Suppressor macrophage treated with lipopolysaccharide for 1 hour (primary cell): ENCODE measurements at regions not wholly inside any gene's neighbourhood (a gene's known extent, or its start where the extent isn't known, plus 50 kb on each side); places are given as distances from the start of the nearest gene placed in this dataset.
"Not testable (repeated sequence)": the region's sequence is repeated elsewhere in the genome, so short reads cannot be mapped to it uniquely, and the experiment has no call there.

Experiments
- DNase-seq, 3 donors: peaks; one replicate each; pipeline ENCODE4 v3.0.0-alpha.2; 2020 to 2022

DNA sequence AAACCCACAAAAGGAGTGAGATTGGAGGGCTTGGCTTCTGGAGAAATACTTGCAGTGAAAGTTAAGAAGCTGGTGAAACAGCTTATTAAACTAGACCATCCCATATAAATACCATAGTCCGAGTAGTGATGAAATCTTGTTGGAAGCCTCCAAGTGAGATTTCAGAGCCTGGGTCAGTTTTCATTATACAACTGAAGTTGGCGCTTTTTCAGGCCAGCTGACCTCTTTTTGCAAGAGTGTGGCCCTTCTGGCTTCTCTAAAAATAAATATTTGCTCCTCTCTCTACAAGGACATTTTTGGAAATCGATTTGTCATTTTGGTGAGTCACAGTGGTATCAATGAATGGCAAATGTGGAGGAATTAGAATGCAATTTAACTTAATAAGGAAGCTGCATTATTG, 51.2 kb upstream of the THRB start:
- no peak for DNase-seq

DNA sequence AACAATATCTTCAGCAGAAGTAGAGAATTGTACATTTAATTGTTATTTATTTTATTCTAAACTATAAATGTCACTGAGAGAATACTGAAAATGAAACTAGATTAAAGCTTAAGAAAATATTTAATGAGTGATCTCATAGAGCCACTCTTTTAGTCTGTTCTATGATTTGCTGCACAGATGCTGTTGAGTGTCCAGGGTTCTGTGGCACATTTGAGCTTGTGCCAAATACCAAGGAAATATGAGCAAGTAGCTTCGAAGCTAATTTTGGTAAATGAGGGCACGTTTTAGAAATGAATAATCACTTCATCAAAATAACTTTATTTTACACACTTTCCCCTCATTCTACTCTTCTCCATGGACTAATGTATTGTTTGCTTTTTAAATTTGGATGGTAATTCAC, 53.6 kb upstream of the THRB start:
- no peak for DNase-seq

DNA sequence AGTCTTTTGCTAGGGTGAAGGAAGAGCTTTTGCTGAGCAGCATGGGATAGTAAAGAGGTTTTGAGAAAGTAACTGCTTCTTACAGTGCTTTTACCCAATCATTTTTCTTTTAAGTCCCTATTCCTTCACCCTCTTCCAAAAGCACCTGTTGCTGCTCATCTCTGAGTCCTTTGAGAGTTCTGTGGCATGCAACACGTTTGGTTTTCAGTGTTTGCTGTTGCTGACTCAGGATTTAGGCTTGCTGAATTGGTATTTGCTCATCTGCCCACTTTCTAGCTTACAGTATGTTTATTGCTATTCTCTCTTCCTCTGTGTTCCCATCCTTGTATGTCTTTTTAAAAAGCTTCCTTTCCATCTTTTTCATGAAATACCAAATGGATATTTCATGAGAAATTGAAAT, 55.9 kb upstream of the THRB start:
- no peak for DNase-seq

DNA sequence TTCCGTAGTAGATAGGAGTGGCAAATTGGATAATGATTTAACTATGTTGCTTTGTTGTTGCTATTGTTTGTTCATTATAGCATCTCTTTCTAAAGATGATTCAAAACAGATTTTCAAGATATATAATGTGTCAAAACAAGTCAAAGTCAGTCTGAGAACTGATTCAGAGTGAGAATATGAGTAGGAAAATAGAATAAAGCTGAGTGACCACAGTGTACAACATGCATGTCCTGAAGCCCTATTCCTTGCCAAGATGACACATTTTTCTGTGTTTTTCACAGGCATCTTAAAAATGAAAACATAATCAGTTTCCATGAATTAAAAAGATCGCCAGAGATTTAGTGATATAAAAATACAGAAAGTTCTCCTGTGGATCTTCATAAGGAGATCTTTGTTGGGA, 57.0 kb upstream of the THRB start:
- no peak for DNase-seq

DNA sequence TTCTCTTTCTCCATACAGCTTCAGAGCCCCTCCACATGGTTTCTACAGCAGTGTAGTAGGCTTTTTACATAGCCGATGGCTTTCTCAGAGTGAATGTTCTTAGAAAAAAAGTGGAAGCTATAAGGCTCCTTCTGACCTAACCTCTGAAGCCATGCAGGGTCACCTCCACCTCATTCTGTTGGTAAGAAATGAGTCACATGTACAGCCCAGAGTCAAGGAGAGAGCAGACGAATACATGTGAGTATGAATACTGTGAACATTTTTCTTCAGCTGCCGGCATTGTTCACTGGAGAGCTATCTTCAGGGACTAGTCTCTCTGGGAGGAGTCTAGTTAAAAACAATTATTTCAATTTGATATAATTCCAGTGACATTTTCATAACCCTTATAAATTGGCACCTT, 68.2 kb upstream of the THRB start:
- no peak for DNase-seq

DNA sequence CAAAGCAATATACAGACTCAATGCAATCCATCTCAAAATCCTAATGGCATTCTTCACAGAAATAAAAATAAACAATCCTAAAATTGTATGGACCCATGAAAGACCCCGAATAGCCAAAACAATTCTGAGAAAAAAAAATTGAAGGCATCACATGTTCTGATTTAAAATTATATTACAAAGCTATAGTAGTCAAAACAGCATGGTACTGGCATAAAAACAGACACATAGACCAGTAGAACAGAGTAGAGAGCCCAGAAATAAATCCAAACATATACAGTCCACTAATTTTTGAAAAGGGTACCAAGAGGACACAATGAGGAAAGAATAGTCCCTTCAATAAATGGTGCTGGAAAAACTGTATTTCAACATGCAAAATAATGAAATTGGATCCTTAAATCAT, 70.4 kb upstream of the THRB start:
- DNase-seq = no peak

DNA sequence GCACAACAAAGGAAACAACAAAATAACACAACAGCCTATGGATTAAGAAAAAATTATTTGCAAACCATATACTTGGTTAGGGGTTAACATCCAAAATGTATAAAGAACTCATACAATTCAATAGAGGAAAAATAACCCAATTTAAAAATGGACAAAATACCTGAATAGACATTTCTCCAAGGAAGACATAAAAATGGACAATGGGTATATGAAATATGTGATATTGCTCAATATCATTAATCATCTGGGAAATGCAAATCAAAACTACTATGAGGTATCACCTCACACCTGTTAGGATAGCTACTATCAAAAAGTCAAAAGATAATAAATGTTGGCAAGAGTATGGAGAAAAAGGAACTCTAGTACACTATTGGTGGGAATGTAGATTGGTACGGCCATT, 71.0 kb upstream of the THRB start:
- no peak for DNase-seq

DNA sequence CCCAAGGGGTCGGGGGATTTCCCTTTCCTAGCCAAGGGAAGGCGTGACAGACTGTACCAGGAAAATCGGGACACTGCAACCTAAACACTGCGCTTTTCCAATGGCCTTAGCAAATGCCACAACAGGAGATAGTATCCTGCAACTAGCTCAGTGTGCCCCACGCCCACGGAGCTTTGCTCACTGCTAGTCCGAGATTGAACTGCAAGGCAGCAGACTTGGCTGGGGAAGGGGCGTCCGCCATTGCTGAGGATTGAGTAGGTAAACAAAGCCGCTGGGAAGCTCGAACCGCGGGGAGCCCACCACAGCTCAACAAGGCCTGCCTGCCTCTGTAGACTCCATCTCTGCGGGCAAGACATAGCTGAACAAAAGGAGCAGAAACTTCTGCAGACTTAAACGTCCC, 72.3 kb upstream of the THRB start:
- no peak for DNase-seq

DNA sequence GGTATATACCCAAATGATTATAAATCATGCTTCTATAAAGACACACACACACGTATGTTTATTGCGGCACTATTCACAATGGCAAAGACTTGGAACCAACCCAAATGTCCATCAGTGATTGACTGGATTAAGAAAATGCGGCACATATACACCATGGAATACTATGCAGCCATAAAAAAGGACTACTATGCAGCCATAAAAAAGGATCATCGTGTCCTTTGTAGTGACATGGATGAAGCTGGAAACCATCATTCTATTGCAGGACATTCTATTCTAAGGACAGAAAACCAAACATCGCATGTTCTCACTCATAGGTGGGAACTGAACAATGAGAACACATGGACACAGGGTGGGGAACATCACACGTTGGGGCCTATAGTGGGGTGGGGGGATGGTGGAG, 77.8 kb upstream of the THRB start:
- not testable (repeated sequence) for DNase-seq

DNA sequence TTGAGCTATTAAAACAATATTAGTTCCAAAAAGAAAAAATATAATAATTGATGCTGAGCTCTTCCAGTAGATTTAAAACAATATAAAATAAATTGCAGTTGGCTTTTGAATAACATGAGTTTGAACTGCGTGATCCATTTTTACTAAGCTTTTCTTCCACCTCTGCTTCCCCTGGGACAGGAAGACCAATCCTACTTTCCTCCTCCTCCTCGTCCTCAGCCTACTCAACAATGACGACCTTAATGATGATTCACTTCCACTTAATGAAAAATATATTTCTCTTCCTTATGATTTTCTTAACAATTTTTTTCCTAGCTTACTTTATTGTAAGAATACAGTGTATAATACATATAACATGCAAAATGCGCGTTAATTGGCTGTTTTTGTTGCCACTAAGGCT, 78.9 kb upstream of the THRB start:
- no peak for DNase-seq

DNA sequence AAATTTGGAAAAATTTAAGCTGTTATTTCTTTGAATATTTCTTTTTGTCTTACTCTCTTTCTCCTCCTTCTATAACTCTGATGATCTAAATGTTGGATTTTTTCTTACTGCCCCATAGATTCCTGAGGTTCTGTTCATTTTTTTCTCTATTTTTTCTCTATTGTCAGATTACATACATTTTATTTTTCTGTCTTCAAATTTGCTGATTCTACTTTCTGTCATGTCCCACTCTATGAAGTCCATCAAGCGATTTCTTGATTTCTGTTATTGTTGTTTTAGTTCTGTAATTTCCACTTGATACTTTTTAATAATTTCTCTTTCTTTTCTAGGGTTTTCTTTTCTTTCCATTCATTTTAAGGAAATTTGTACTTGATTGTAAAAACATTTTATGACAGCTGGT, 83.7 kb upstream of the THRB start:
- DNase-seq = no peak

DNA sequence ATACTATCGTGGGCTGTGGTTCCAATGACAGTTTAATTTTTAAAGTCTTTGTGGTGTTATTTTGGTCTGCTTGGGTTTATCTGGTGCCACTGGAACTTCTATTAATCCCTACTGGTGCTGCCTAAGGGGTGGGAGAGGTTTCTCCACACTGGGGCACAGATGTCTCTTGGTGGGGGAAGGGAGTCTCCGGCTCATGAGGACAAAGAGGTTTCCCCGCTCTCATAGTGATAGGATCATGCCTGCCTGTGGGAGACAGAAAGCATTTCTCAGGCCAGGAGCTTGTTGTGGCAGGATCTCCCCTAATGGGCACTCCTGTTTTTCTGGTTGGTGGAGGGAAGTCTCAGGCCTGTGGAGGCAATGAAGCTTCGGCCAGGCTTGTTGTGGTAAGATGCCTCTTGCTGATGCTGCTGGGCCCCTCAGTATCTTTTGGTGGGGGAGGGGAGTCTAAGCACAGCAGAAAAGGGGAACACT, 84.3 kb upstream of the THRB start:
- no peak for DNase-seq

DNA sequence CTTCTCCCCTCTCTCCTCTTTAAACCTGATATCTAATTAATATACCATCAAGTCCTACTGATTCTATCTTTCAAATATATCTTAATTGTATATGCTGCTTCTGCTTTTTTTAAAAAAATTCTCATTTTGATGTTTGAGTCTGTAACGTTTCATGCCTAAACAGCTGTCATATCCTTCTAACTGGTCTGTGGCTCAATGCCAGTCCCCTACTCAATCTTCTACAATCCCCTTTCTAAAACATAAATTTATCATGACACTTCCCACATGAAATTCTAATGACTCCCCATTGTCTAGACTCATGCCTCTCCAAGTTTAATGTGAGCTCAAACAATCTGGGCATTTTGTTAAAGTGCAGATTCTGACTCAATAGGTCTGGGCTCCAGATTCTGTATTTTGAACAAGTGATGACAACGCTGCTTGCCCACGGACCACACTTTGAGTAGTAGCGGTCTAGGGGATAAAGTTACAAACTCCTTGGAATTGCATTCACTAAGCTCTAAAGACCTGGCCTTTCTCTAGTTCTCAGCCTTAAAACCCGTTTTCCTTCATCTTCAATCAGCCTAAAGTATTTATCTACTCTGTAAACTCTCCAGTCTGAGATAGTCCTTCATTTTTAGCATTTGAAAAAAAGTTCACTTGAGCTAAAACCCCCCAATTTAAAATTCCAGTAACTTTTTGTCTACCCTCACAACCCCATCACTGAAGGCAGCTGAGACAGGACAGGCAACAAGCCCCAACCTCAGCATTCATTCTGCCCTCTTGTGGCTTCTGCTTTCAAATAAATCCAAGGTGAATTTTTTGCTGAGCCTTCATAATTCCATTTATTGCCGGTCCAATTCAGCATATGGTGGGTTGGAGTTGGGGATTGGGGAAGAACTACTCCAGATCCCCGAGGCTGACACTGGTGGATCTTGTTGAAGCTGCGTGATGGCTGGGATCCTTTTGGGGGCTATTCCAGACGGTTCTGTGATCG, 88.1 kb upstream of the THRB start:
- DNase-seq = peak in 2 of 3 donors; percentile 24 to 29

DNA sequence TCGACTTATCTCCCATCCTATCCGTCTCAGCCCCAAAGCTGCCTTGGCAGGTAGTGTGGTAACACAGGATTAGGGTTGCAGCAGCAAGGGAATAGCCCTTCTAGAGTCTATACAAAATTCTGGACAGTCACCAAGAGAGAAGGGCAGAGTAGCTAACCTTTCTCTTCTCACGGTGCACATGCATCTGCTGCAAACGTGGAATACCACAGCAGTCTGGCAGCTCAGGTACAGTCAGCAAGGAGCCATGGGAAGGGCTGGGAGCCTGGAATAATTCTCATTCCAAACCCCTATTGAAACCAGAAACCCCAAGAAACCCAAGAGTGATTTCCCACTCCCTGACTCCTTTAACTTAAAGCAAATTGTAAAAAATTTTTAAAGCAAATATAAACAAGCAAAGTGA, 92.3 kb upstream of the THRB start:
- DNase-seq = peak in 1 of 3 donors; percentile 13

DNA sequence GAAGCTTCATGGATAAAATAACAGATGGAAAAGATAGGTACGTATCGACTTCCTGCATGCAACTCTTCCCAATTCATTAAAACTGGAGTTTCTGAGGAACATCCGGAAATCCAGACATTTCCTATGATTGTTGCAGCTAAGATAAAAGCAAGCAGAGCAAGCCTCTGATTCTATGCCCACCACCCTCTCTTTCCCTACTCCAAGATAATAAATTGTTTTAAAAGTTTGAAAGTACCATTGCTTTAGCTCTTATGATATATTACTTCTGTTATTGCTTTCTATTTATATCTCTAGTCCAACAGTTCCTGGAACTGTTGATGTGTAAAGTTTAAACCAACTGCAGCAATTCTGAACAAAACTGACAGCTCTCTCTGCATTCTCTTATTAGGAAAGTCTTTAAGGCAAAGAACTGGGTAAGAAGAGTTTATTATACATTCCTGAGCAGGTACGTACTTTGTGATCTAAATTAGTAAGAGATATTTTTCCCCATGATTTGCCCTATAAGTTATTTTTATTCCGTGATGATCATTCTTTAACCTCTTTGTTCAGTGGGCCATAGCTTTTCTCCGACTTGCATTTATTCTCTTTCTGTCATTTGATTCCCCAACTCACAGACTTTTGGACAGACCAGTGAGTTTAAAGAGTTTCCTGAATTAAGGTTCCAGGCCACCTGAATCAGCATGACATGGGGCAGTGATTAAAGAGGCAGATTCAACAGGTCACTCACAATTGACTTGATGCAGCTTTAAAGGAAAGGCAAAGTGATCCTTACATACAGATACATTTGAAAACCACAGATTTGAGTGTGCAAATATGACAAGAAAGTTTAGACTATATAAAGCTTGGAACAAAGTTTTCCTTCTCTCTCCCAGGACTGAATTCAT, 94.2 kb upstream of the THRB start:
- DNase-seq = peak in 1 of 3 donors; percentile 8

DNA sequence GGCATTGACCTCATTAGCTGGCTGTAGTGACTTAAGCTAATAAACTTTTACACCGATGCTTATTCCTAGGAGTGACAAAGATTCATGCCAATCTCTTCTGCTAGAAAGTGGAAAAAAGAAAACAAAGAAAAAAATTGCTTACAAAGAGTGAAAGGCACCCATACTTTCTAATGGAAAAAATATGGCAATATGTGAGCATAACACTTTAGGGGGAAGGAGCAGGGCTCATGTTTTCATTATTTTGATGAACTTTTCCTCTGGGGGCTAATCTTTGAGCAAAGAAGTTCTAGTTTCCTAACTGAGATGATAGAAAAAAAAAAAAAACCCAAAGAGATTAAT, 94.8 kb upstream of the THRB start:
- DNase-seq = no peak

DNA sequence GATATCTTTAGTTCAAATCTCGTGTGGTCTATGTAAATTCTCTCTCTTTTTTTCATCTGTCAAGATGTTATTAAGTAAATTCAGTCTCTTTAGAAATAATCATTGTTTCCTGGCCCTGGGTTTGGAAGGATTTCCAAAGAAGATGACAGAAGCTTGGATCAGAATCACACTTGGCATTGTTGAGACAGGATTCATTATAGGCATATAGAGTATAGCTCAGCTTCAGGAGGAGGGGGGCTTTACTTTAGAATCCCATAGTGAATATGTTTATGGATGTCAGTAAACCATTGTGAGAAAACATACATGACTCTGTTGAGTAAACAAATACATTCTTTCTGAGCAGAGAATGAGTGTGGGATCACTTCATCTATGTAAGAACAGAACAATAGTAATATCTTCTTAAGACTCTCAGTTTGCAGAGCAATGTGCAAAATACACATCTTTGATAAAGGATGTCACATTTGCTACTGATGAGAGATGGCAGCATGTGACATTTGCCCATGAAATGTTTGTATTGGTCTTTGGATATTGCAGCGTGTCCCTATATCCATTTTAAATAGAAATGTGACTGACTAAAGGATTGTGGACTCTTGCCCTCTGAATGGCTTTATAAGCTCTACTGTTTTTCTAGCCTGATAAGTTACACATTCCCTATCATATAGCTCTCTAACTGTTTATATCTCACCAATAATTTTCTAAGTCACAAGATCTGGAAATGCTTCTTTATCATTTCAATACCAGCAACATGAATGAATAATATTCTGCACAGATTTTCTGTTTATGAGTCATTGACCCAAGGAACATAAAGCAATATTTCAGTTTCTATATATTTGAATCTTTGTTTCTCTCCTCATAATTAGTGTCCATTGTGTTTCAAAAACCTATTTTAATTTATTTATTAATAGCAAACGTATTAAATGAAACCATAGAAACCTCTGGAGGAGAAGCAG, 95.6 kb upstream of the THRB start:
- no peak for DNase-seq

DNA sequence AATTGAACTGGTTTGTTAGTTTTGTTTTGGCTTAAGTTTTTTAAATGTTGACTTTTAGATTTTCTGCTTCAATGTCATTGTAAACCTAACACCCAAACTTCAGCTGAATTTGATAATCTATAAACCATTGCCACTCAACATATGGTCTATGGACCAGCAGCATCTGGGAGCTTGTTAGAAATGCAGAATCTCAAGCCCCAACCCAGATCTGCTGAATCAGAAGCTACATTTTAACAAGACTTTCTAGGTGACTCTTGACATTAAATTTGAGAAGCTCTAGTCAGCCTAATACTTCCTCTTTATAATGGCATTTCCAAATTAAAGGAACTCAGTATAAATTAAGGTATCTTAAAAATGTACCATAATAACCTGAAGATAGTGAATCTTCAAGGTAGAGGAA, 96.5 kb upstream of the THRB start:
- peak in 1 of 3 donors; percentile 10 for DNase-seq

DNA sequence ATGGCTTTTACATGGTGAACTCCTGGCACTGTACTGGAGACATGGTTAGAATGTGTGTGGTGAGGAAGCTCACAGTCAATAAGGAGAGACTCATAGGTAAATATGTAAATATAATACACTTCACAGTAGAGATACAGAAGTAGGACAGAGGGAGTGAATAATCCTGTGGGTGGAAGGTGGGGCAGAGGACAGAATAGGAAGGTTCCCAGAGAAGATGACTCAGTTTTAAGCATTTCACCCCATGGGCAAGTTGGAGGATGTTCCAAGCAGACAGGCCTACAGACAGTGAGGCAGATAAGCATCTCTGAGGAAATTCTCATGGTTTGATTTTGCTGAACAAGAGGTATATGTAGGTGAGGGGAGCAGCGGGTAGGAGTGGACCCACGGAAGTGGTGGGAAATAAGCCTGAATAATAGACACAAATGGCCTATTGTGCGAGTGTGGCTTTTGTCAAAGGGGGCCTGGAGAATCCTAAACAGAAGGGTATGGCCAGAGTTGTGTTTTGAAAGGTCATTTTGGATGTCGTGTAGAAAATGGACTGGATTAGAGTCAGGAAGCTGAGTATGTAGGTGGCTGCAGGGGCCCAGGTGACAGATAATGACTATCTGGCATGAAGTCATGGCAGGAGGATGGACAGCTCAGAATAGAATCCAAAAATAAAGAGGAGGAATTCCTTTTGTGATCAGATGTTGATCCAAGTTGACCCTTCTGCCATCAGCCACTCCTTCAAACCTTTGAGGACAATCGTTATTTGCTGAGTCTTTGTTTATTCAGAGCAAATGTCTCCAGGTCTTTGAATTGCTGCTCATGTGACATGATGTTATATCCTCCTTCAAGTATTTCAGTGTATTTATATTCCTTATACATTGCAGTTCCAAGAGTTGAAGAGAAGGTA, 97.3 kb upstream of the THRB start:
- DNase-seq = peak; percentile 19 to 33 (median 25)

DNA sequence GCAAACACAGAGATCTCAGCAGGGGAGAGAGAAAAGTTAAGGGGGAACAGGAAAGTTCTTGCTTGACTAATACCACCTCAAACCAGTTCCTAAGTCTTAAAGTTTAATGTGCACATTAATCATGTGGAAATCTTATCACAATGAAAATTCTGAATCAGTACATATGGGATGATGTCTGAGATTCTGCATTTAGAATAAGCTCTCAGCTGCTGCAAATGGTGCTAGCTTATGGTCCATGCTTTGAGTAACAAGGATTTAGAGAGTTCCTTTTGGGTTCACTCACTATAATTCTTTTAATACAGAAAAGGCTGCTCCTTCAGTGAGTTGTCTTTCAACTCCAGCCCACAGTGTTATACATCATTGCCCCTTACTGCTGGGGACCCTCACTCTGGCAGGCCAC, 99.5 kb upstream of the THRB start:
- no peak for DNase-seq

DNA sequence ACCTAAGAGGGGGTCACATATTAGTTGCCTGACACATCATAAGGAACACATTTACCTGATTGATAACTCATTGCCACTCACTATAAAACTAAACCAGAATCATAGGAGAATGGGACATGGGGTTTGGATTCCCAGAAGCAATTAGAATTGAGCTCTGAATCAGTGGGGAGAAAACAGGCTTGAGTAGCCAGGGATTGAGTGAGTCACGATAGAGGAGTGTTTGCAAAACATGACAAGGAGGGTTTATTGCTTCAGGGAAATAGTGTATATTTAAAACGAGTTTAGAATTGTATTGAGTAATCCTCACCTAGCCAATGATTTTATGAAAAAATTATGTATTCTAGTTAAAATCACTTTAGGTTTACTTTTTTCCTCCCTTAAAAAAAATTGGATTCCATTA, 101.1 kb upstream of the THRB start:
- no peak for DNase-seq

DNA sequence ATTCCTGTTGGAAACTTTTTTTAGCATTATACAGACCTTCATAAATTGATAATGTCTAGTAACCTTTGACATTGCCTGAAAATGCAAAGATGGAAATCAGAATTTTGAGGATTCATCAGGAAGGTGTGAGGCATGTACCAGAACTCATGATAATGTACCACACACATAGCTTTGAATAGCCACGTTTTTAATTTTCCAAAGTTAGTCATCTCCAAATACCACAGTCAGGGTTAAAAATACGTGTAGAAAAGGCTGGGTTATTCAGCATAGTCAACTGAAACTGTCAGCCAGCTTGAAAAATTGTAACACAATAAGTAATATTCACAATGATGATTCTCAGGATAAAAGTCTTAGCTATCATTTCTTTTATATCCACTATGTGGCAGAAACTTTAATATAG, 102.0 kb upstream of the THRB start:
- no peak for DNase-seq
